Gastroesophageal sphincter (tissue), 4 donors: ENCODE measurements at regions not wholly inside any gene's neighbourhood (a gene's known extent, or its start where the extent isn't known, plus 50 kb on each side); places are given as distances from the start of the nearest gene placed in this dataset.
A peak's percentile ranks its signal among the peaks of the same experiment; 100 is the strongest.

Source experiments
- ATAC-seq: fragments of 150-250 bp; one replicate; pipeline ENCODE4 v1.9.1; 2016; ENCODE audit warnings: mild to moderate bottlenecking, moderate library complexity
- H3K27ac ChIP-seq, 4 donors: fragments of 200-600 bp; sonication (generic) in 3 of 4; 1 replicate in 3 of 4; 2 replicates in 1 of 4; pipeline ENCODE4 v1.5.1; 2016 to 2019
- H3K27me3 ChIP-seq: fragments of 200-600 bp; sonication (generic); one replicate; pipeline ENCODE4 v1.5.1; 2019
- H3K36me3 ChIP-seq, 2 donors: fragments of 200-600 bp; sonication (generic); one replicate each; pipeline ENCODE4 v1.5.1; 2019; ENCODE audit warnings: control low read depth in 1 of 2
- H3K4me1 ChIP-seq, 3 donors: fragments of 200-600 bp; sonication (generic); 1 replicate in 2 of 3; 2 replicates in 1 of 3; pipeline ENCODE4 v1.5.1; 2016 to 2019; ENCODE audit warnings: control low read depth in 2 of 3
- H3K4me3 ChIP-seq, 2 donors: fragments of 200-600 bp; sonication (generic); one replicate each; pipeline ENCODE4 v1.5.1; 2019; ENCODE audit warnings: mild to moderate bottlenecking in 1 of 2, moderate library complexity in 1 of 2
- H3K9me3 ChIP-seq, 3 donors: fragments of 200-600 bp; sonication (generic); one replicate each; pipeline ENCODE4 v1.5.1; 2017 to 2019; ENCODE audit warnings: control low read depth in 2 of 3
- CTCF ChIP-seq, 4 experiments: fragments of 200-600 bp in 2 of 4; fragments of 450-650 bp in 2 of 4; sonication (generic) in 1 of 4; IDR thresholded peaks; one replicate each; pipeline ENCODE4 v1.5.1; 2017 to 2019; ENCODE audit warnings: antibody characterized with exemption in 4 of 4, mild to moderate bottlenecking in 2 of 4, moderate library complexity in 2 of 4
- EP300 ChIP-seq: sonication (generic); formaldehyde crosslinking; IDR thresholded peaks from one replicate; pipeline ENCODE4 v1.6.1; 2017; ENCODE audit warnings: antibody characterized with exemption, mild to moderate bottlenecking
- POLR2A ChIP-seq, 2 donors: fragments of 450-650 bp; IDR thresholded peaks; one replicate each; pipeline ENCODE4 v1.6.1; 2017; ENCODE audit warnings: antibody characterized with exemption in 2 of 2, mild to moderate bottlenecking in 2 of 2, moderate library complexity in 1 of 2
- POLR2AphosphoS5 ChIP-seq: sonication (generic); formaldehyde crosslinking; IDR thresholded peaks from one replicate; pipeline ENCODE4 v1.6.1; 2017; ENCODE audit warnings: antibody characterized with exemption
- WGBS, 2 donors: methylation state at CpG; one replicate each; pipeline ENCODE4 v1.1.5; 2018; ENCODE audit warnings: low coverage in 1 of 2; 5-methylcytosine and 5-hydroxymethylcytosine counted together

DNA sequence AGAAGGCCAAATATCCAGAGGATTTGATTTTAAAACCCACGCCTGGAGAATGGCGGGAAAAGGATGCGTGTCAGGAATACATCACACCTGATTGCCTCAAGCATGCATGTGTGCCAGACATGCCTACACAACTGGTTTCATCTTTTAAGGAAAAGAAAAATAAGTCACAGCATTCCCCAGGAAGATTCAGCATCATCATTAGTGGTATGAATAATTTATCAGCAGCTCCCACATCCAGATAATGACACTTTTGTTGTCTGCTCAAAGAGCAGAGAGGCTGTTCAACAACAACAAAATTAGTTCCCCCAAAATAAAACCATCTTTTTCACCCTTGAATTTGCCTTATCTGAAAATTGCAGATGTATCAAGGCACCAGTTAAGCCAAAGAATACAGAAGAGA is 328.6 kb upstream of the C1orf87 start:
- peaks cover 0 to 8% (median 0%) of the 10 kb centered on the region in 3 donors for H3K4me1 ChIP-seq
- H3K4me3 ChIP-seq, result no peak overlapping the region
- no peaks in the 10 kb centered on the region for H3K36me3 ChIP-seq
- WGBS, 2 donors, result 75 to 100% methylated on average over 3 of the region's 3 CpGs
- no peak overlapping the region for H3K27ac ChIP-seq
- no peaks in the 10 kb centered on the region for H3K27me3 ChIP-seq
- no peaks in the 10 kb centered on the region for H3K9me3 ChIP-seq
- TF ChIP-seq POLR2AphosphoS5, result no peak
- TF ChIP-seq CTCF (IDR thresholded peaks at IDR 0.05), result no peak
- TF ChIP-seq EP300, result no peak
- TF ChIP-seq POLR2A (IDR thresholded peaks at IDR 0.05), result no peak
- no peak for ATAC-seq

GRCh38 chr1:60394436-60394835 is 320.9 kb upstream of the C1orf87 start:
- H3K27me3 ChIP-seq, result no peaks in the 10 kb centered on the region
- TF ChIP-seq POLR2A (IDR thresholded peaks at IDR 0.05) (no peak), POLR2AphosphoS5 (no peak), EP300 (no peak), CTCF (IDR thresholded peaks at IDR 0.05) (no peak)
- no peak for ATAC-seq
- no peaks in the 10 kb centered on the region for H3K4me1 ChIP-seq
- no peaks in the 10 kb centered on the region for H3K9me3 ChIP-seq
- H3K27ac ChIP-seq, result no peak overlapping the region
- WGBS, 2 donors, result 65 to 85% methylated on average over 3 of the region's 3 CpGs
- H3K4me3 ChIP-seq, result no peak overlapping the region
- H3K36me3 ChIP-seq, result no peaks in the 10 kb centered on the region

DNA sequence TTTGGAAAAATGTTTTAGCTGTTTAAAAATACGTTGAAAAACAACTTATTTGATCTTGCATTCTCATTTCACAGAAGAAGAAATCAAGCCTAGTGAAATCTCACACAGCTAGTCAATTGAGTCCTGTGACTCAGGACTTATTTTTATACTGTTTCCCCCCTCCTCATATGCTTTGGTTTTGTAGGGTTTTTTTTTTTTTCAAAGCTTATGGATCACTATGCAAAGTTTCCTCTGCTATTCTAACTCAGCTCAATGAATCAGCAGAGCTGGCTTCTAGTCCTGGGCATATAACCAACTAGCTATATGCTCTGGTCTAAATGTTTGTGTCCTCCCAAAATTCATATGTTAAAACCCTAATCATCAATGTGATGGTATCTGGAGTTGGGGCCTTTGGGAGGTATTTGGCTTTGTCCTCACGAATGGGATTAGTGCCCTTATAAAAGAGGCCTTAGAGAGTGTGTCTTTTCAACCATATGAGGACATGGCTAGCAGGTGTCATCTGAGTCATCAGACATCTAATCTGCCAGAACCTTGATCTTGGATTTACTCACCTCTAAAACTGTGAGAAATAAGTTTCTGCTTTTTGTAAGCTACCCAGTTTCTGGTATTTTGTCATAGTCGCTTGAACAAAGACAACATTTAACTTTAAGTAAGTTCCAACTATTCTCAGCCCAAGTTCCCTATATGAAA is 317.2 kb upstream of the C1orf87 start:
- ATAC-seq, result no peak
- no peak overlapping the region for H3K4me3 ChIP-seq
- H3K27me3 ChIP-seq, result no peaks in the 10 kb centered on the region
- no peaks in the 10 kb centered on the region for H3K4me1 ChIP-seq
- TF ChIP-seq POLR2A (IDR thresholded peaks at IDR 0.05), result no peak
- TF ChIP-seq EP300, result no peak
- TF ChIP-seq POLR2AphosphoS5, result no peak
- no peak for TF ChIP-seq CTCF (IDR thresholded peaks at IDR 0.05)
- H3K27ac ChIP-seq, result no peak overlapping the region
- no peaks in the 10 kb centered on the region for H3K36me3 ChIP-seq
- no peaks in the 10 kb centered on the region for H3K9me3 ChIP-seq
- WGBS, 2 donors, result 81 to 89% methylated on average over 2 to 3 of the region's 3 CpGs

GRCh38 chr1:60388092-60388987 is 314.8 kb upstream of the C1orf87 start:
- H3K9me3 ChIP-seq, result peaks cover 0 to 4% (median 0%) of the 10 kb centered on the region in 3 donors
- H3K36me3 ChIP-seq, result no peaks in the 10 kb centered on the region
- no peaks in the 10 kb centered on the region for H3K4me1 ChIP-seq
- WGBS, 2 donors, result 39 to 42% methylated on average over 2 to 6 of the region's 7 CpGs
- ATAC-seq, result peak; percentile 25
- no peak overlapping the region for H3K4me3 ChIP-seq
- no peaks in the 10 kb centered on the region for H3K27me3 ChIP-seq
- TF ChIP-seq EP300, result no peak
- no peak for TF ChIP-seq POLR2AphosphoS5
- no peak for TF ChIP-seq POLR2A (IDR thresholded peaks at IDR 0.05)
- no peak for TF ChIP-seq CTCF (IDR thresholded peaks at IDR 0.05)
- H3K27ac ChIP-seq, result no peak overlapping the region
